SK-N-SH (cell line): ENCODE measurements at regions not wholly inside any gene's neighbourhood (a gene's known extent, or its start where the extent isn't known, plus 50 kb on each side); places are given as distances from the start of the nearest gene placed in this dataset.

Experiments
- CTCF ChIA-PET: fragments of 300-600, 350-600 bp; formaldehyde crosslinking; extraction: SDS; loops from one replicate; lab custom pipeline; 2021; lab: Yijun Ruan, JAX
- POLR2A ChIA-PET: fragments of 350-600 bp; sonication (Branson Sonifier 250); formaldehyde crosslinking; extraction: SDS; loops from one replicate; lab custom pipeline; 2020; ENCODE audit warnings: antibody characterized with exemption, inconsistent platforms; lab: Yijun Ruan, JAX
- DNase-seq: peaks from one replicate; pipeline ENCODE4 v3.0.0; 2012
- H2AFZ ChIP-seq: fragments of 200-600 bp; sonication (generic); 2 replicates; pipeline ENCODE4 v1.8.1; 2016; ENCODE audit warnings: antibody characterized with exemption, mild to moderate bottlenecking, low read depth
- H3F3A ChIP-seq: fragments of 200-600 bp; sonication (generic); replicated peaks from 2 replicates; pipeline ENCODE3; 2016; ENCODE audit warnings: antibody characterized with exemption, mild to moderate bottlenecking; ENCODE audit not compliant: insufficient read depth
- H3K27ac ChIP-seq, 2 experiments: fragments of 200-500 bp in 1 of 2; fragments of 200-600 bp in 1 of 2; sonication (Bioruptor generic) in 1 of 2; sonication (generic), shearing (Covaris generic) in 1 of 2; 2 replicates each; pipeline versions ENCODE4 v1.5.1 to v1.6.1; 2014 to 2016; ENCODE audit warnings: low read depth in 2 of 2, inconsistent platforms in 1 of 2, low read length in 1 of 2, mild to moderate bottlenecking in 1 of 2, mixed read lengths in 1 of 2
- H3K27me3 ChIP-seq: fragments of 200-600 bp; sonication (generic), shearing (Covaris generic); 2 replicates; pipeline ENCODE4 v1.6.1; 2016; ENCODE audit warnings: mixed run types; ENCODE audit not compliant: insufficient read depth
- H3K36me3 ChIP-seq, 2 experiments: fragments of 200-500 bp in 1 of 2; fragments of 200-600 bp in 1 of 2; sonication (Bioruptor generic) in 1 of 2; sonication (generic) in 1 of 2; replicated peaks in 1 of 2; 2 replicates each; pipeline versions ENCODE3 to v1.5.1; 2014 to 2016; ENCODE audit warnings: low read length in 1 of 2, mild to moderate bottlenecking in 1 of 2; ENCODE audit not compliant: insufficient read depth in 2 of 2, control insufficient read depth in 1 of 2
- H3K4me1 ChIP-seq, 2 experiments: fragments of 200-500 bp in 1 of 2; fragments of 200-600 bp in 1 of 2; sonication (Bioruptor generic) in 1 of 2; sonication (generic), shearing (Covaris generic) in 1 of 2; 2 replicates each; pipeline versions ENCODE4 v1.5.1 to v1.6.1; 2014 to 2016; ENCODE audit warnings: low read depth in 1 of 2, low read length in 1 of 2, mixed run types in 1 of 2; ENCODE audit not compliant: insufficient read depth in 2 of 2, control insufficient read depth in 1 of 2
- H3K4me2 ChIP-seq: fragments of 200-600 bp; sonication (generic), shearing (Covaris generic); 2 replicates; pipeline ENCODE4 v1.6.1; 2017; ENCODE audit warnings: mixed run types
- H3K4me3 ChIP-seq, 2 experiments: fragments of 200-500 bp in 1 of 2; fragments of 200-600 bp in 1 of 2; sonication (Bioruptor generic) in 1 of 2; sonication (generic), shearing (Covaris generic) in 1 of 2; 2 replicates each; pipeline versions ENCODE4 v1.5.1 to v1.8.1; 2014 to 2016; ENCODE audit warnings: low read depth in 2 of 2, inconsistent platforms in 1 of 2, low read length in 1 of 2, mild to moderate bottlenecking in 1 of 2, mixed read lengths in 1 of 2, moderate library complexity in 1 of 2
- H3K79me2 ChIP-seq: fragments of 200-600 bp; sonication (generic); 2 replicates; pipeline ENCODE4 v1.8.1; 2017; ENCODE audit warnings: mild to moderate bottlenecking; ENCODE audit not compliant: insufficient read depth
- H3K9ac ChIP-seq: fragments of 200-600 bp; sonication (generic); 2 replicates; pipeline ENCODE4 v1.6.1; 2017; ENCODE audit warnings: mixed run types
- H3K9me2 ChIP-seq: fragments of 200-600 bp; sonication (generic); 2 replicates; pipeline ENCODE4 v1.6.1; 2017; ENCODE audit warnings: mixed run types
- H3K9me3 ChIP-seq: fragments of 200-600 bp; sonication (generic); 2 replicates; pipeline ENCODE4 v1.6.1; 2017; ENCODE audit warnings: mixed run types, mild to moderate bottlenecking, moderate library complexity
- H4K20me1 ChIP-seq: fragments of 200-600 bp; sonication (generic); 2 replicates; pipeline ENCODE4 v1.6.1; 2017; ENCODE audit warnings: mild to moderate bottlenecking, mixed run types; ENCODE audit not compliant: insufficient read depth
- CHD2 ChIP-seq: fragments of 150-350 bp; IDR thresholded peaks from 2 replicates; pipeline ENCODE4 v1.6.1; 2018; ENCODE audit warnings: low read length; ENCODE audit not compliant: partially characterized antibody
- FOSL2 ChIP-seq: IDR thresholded peaks from 2 replicates; pipeline ENCODE4 v1.4.0; 2012; ENCODE audit warnings: low read depth, mild to moderate bottlenecking, moderate library complexity, borderline replicate concordance
- FOXM1 ChIP-seq: IDR thresholded peaks from 2 replicates; pipeline ENCODE4 v1.4.0; 2012; ENCODE audit warnings: low read depth, mild to moderate bottlenecking
- MEF2A ChIP-seq: IDR thresholded peaks from 2 replicates; pipeline ENCODE4 v1.4.0; 2012; ENCODE audit warnings: low read depth, borderline replicate concordance
- MXI1 ChIP-seq: IDR thresholded peaks from 2 replicates; pipeline ENCODE4 v1.6.1; 2012; ENCODE audit warnings: mild to moderate bottlenecking, low read depth, low read length, improper control_type of control experiment
- RXRA ChIP-seq: IDR thresholded peaks from 2 replicates; pipeline ENCODE4 v1.4.0; 2012; ENCODE audit warnings: low read depth, mild to moderate bottlenecking, borderline replicate concordance
- SIN3A ChIP-seq: IDR thresholded peaks from 2 replicates; pipeline ENCODE4 v1.6.1; 2012; ENCODE audit warnings: low read depth, mild to moderate bottlenecking, low read length, moderate library complexity, borderline replicate concordance
- SMC3 ChIP-seq: IDR thresholded peaks from 2 replicates; pipeline ENCODE4 v1.6.1; 2012; ENCODE audit warnings: low read depth, low read length, improper control_type of control experiment
- TAF1 ChIP-seq: IDR thresholded peaks from 2 replicates; pipeline ENCODE4 v1.6.1; 2012; ENCODE audit warnings: low read depth, mild to moderate bottlenecking, low read length, moderate library complexity, borderline replicate concordance
- TCF12 ChIP-seq: IDR thresholded peaks from 2 replicates; pipeline ENCODE4 v1.4.0; 2012
- YY1 ChIP-seq: IDR thresholded peaks from 2 replicates; pipeline ENCODE4 v1.4.0; 2012; ENCODE audit warnings: low read depth, mild to moderate bottlenecking
- ZBTB33 ChIP-seq: IDR thresholded peaks from 2 replicates; pipeline ENCODE4 v1.4.0; 2012; ENCODE audit warnings: low read depth, borderline replicate concordance
- WGBS: methylation state at CpG from one replicate; pipeline ENCODE4 v1.1.6; 2017; ENCODE audit warnings: low lambda C conversion rate; 5-methylcytosine and 5-hydroxymethylcytosine counted together
- TF ChIP-seq, protein P1 (sequence below): IDR thresholded peaks from 2 replicates; pipeline ENCODE4; 2012
- TF ChIP-seq, protein P2 (sequence below): IDR thresholded peaks from 2 replicates; pipeline ENCODE4 v1.4.0; 2012; ENCODE audit warnings: low read depth, borderline replicate concordance

DNA sequence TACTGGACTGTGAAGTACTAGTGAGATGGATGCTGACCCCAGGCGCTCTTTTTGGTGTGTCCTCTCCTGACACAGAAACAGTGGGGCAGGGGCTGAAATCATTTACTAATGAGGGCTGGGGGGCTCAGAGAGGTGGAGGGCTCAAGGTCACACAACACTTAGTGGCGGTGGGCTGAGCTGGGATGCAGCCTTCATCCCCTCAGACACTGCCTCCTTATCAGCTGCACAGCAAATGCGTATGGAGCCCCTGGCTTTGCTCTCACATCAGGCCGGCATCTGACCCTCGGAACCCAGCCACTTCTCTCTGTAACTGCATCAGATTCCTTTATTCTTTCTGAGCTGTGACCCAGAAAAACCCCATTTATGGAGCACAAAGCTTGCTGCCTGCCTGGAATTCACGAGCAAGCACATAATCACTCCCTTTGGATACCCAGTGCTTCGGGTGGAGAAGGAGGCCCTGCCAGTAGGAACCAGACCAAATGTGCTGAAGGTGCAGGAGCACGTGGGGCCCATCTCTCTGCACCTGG is 736.6 kb downstream of the TBC1D22A start:
- no peaks in the 10 kb centered on the region; a peak in 1 of 4 replicates for H3K4me1 ChIP-seq
- no peaks in the 10 kb centered on the region for H4K20me1 ChIP-seq
- H3K79me2 ChIP-seq, result no peaks in the 10 kb centered on the region
- DNase-seq, result no peak
- no peaks in the 10 kb centered on the region for H3K27me3 ChIP-seq
- H3K4me2 ChIP-seq, result no peak overlapping the region
- H2AFZ ChIP-seq, result no peak overlapping the region
- WGBS, result 7% methylated on average over 7 of the region's 8 CpGs
- H3K9me2 ChIP-seq, result no peaks in the 10 kb centered on the region
- H3F3A ChIP-seq, result no peaks in the 10 kb centered on the region
- H3K9ac ChIP-seq, result no peak overlapping the region
- ChIA-PET POLR2A (no interaction called here), CTCF (no interaction called here)
- no peak overlapping the region for H3K4me3 ChIP-seq
- no peaks in the 10 kb centered on the region for H3K36me3 ChIP-seq
- TF ChIP-seq, protein P1, sequence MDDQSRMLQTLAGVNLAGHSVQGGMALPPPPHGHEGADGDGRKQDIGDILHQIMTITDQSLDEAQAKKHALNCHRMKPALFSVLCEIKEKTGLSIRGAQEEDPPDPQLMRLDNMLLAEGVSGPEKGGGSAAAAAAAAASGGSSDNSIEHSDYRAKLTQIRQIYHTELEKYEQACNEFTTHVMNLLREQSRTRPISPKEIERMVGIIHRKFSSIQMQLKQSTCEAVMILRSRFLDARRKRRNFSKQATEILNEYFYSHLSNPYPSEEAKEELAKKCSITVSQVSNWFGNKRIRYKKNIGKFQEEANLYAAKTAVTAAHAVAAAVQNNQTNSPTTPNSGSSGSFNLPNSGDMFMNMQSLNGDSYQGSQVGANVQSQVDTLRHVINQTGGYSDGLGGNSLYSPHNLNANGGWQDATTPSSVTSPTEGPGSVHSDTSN, result no peak
- TF ChIP-seq TAF1 (no peak), FOXM1 (no peak), FOSL2 (no peak), YY1 (no peak), TCF12 (no peak), RXRA (no peak), SIN3A (no peak), MXI1 (no peak), ZBTB33 (no peak), MEF2A (no peak), CHD2 (no peak)
- TF ChIP-seq, protein P2, sequence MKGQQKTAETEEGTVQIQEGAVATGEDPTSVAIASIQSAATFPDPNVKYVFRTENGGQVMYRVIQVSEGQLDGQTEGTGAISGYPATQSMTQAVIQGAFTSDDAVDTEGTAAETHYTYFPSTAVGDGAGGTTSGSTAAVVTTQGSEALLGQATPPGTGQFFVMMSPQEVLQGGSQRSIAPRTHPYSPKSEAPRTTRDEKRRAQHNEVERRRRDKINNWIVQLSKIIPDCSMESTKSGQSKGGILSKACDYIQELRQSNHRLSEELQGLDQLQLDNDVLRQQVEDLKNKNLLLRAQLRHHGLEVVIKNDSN, result no peak
- H3K9me3 ChIP-seq, result no peaks in the 10 kb centered on the region
- H3K27ac ChIP-seq, result no peak overlapping the region

- WGBS, result 31% methylated on average over 6 of the region's 7 CpGs
- CTCF ChIA-PET, result no interaction called here
- H2AFZ ChIP-seq, result no peak overlapping the region
These were observed 735.2 kb downstream of the TBC1D22A start for GRCh38 chr22:47497666-47498065.

More at GRCh38 chr22:47497666-47498065, 735.2 kb downstream of the TBC1D22A start:
- Histone ChIP-seq H3K27me3 (no peaks in the 10 kb centered on the region), H3K9me2 (no peaks in the 10 kb centered on the region), H3K79me2 (no peaks in the 10 kb centered on the region), H3K27ac (no peak overlapping the region), H3K36me3 (no peaks in the 10 kb centered on the region), H3K4me2 (no peak overlapping the region), H4K20me1 (no peaks in the 10 kb centered on the region), H3K4me3 (no peak overlapping the region), H3K9me3 (no peaks in the 10 kb centered on the region), H3F3A (no peaks in the 10 kb centered on the region), H3K9ac (no peak overlapping the region), H3K4me1 (no peaks in the 10 kb centered on the region; a peak in 1 of 4 replicates)
- TF ChIP-seq, protein P2, result no peak
- TF ChIP-seq SMC3, result no peak
- DNase-seq, result no peak
- POLR2A ChIA-PET, result no interaction called here
